Endothelial cell of umbilical vein (primary cell): ENCODE measurements at regions not wholly inside any gene's neighbourhood (a gene's known extent, or its start where the extent isn't known, plus 50 kb on each side); places are given as distances from the start of the nearest gene placed in this dataset.

Experiments used
- BruUV-seq: library from RNA; stranded (reverse); fragments of 400-500 nt; replicated peaks from 2 replicates; lab custom pipeline; 2021; lab: Mats Ljungman, UMichigan
- CTCF ChIA-PET: fragments of 300-600, 350-600 bp; sonication (Branson Sonifier 250); formaldehyde crosslinking; loops from one replicate; lab custom pipeline; 2021; ENCODE audit warnings: antibody characterized with exemption, inconsistent platforms; lab: Charles Lee
- POLR2A ChIA-PET: fragments of 300-600, 350-600 bp; sonication (Branson Sonifier 250); formaldehyde crosslinking; loops from one replicate; lab custom pipeline; 2021; ENCODE audit warnings: antibody characterized with exemption, inconsistent platforms; lab: Charles Lee
- DNase-seq: peaks from one replicate; pipeline ENCODE4 v3.0.0-alpha.2; 2011; ENCODE audit warnings: low read depth, low spot score
- FAIRE-seq: peaks from 2 replicates; lab custom pipeline; 2011; peaks lifted over from hg19 to GRCh38; lab: Jason Lieb, UNC
- H2AFZ ChIP-seq: 2 replicates; pipeline ENCODE4 v1.6.0; 2012; ENCODE audit warnings: low read depth, low read length, control low read depth, inconsistent platforms
- H3K27ac ChIP-seq: 2 replicates; pipeline ENCODE4 v1.5.1; 2011; ENCODE audit warnings: low read depth, mild to moderate bottlenecking, control low read depth, low read length, moderate library complexity; ENCODE audit not compliant: insufficient read depth
- H3K27me3 ChIP-seq, 2 experiments: 2 replicates each; pipeline versions ENCODE4 v1.6.0 to v1.6.1; 2011; ENCODE audit warnings: low read length in 2 of 2, mixed read lengths in 1 of 2; ENCODE audit not compliant: control insufficient read depth in 2 of 2, insufficient read depth in 2 of 2
- H3K36me3 ChIP-seq, 2 experiments: 2 replicates in 1 of 2; 3 replicates in 1 of 2; pipeline ENCODE4 v1.5.1; 2011; ENCODE audit warnings: low read length in 2 of 2, mild to moderate bottlenecking in 1 of 2, moderate library complexity in 1 of 2; ENCODE audit not compliant: control insufficient read depth in 2 of 2, insufficient read depth in 2 of 2; ENCODE audit errors: extremely low read depth in 1 of 2
- H3K4me1 ChIP-seq: 3 replicates; pipeline ENCODE4 v1.5.1; 2011; ENCODE audit warnings: mild to moderate bottlenecking, low read length; ENCODE audit not compliant: control insufficient read depth, insufficient read depth; ENCODE audit errors: extremely low read depth
- H3K4me2 ChIP-seq: 2 replicates; pipeline ENCODE4 v1.6.1; 2011; ENCODE audit warnings: low read length, control low read depth, mixed read lengths; ENCODE audit not compliant: insufficient read depth
- H3K4me3 ChIP-seq, 3 experiments: fragments of 200-600 bp in 1 of 3; sonication (generic), shearing (Covaris generic) in 1 of 3; replicated peaks in 1 of 3; 2 replicates each; pipeline ENCODE4 v1.5.1; 2011 to 2016; ENCODE audit warnings: control low read depth in 3 of 3, low read length in 3 of 3, mild to moderate bottlenecking in 2 of 3, inconsistent platforms in 1 of 3, low read depth in 1 of 3, moderate library complexity in 1 of 3; ENCODE audit not compliant: insufficient read depth in 1 of 3
- H3K79me2 ChIP-seq: 2 replicates; pipeline ENCODE4 v1.6.0; 2012; ENCODE audit warnings: low read length, inconsistent platforms; ENCODE audit not compliant: control insufficient read depth, insufficient read depth
- H3K9ac ChIP-seq: replicated peaks from 2 replicates; pipeline ENCODE3; 2011; ENCODE audit warnings: low read length, control low read depth; ENCODE audit not compliant: insufficient read depth; ENCODE audit errors: extremely low read depth
- H3K9me1 ChIP-seq: replicated peaks from 3 replicates; pipeline ENCODE4 v1.6.0; 2011; ENCODE audit warnings: mild to moderate bottlenecking, low read length; ENCODE audit not compliant: control insufficient read depth, insufficient read depth; ENCODE audit errors: extremely low read depth
- H3K9me3 ChIP-seq: replicated peaks from 2 replicates; pipeline ENCODE4 v1.5.1; 2012; ENCODE audit warnings: low read length, inconsistent platforms; ENCODE audit not compliant: control insufficient read depth, insufficient read depth
- H4K20me1 ChIP-seq: replicated peaks from 2 replicates; pipeline ENCODE3; 2011; ENCODE audit warnings: mild to moderate bottlenecking, low read length; ENCODE audit not compliant: control insufficient read depth, insufficient read depth; ENCODE audit errors: extremely low read depth
- EZH2 ChIP-seq: IDR thresholded peaks from 2 replicates; pipeline ENCODE4 v1.6.1; 2012; ENCODE audit warnings: borderline replicate concordance, low read depth, mild to moderate bottlenecking, moderate library complexity, low read length, inconsistent platforms; ENCODE audit not compliant: severe bottlenecking
- FOS ChIP-seq: IDR thresholded peaks from 2 replicates; pipeline ENCODE4 v1.6.1; 2011; ENCODE audit warnings: mild to moderate bottlenecking, low read length, moderate library complexity, borderline replicate concordance; ENCODE audit not compliant: insufficient read depth
- GATA2 ChIP-seq: IDR thresholded peaks from 2 replicates; pipeline ENCODE4 v1.7.0; 2011; ENCODE audit warnings: low read depth, mild to moderate bottlenecking, moderate library complexity, mixed read lengths, low read length; ENCODE audit not compliant: insufficient read length, insufficient read depth
- JUN ChIP-seq: IDR thresholded peaks from 2 replicates; pipeline ENCODE4 v1.6.1; 2011; ENCODE audit warnings: borderline replicate concordance, low read depth; ENCODE audit not compliant: insufficient read length, insufficient read depth
- MYC ChIP-seq: IDR thresholded peaks from one replicate; pipeline ENCODE4 v1.6.1; 2011; ENCODE audit warnings: mild to moderate bottlenecking, low read depth, low read length
- POLR2A ChIP-seq: IDR thresholded peaks from 2 replicates; pipeline ENCODE4 v1.6.1; 2012; ENCODE audit warnings: low read depth, mild to moderate bottlenecking, control low read depth, low read length
- POLR2AphosphoS5 ChIP-seq: IDR thresholded peaks from 2 replicates; pipeline ENCODE4 v1.6.1; 2012; ENCODE audit warnings: low read depth, mild to moderate bottlenecking, control low read depth, low read length, moderate library complexity; ENCODE audit not compliant: insufficient read depth
- dilution Hi-C: fragments of 300-500 bp; cut with MboI; formaldehyde crosslinking; loops from one replicate; pipeline ENCODE4 v1.15.0; 2019; ENCODE audit warnings: low sequenced_read_pairs; ENCODE audit not compliant: extremely low pct_ligation_motif_present
- intact Hi-C: fragments of 100-400 bp; cut with micrococcal nuclease; formaldehyde crosslinking; loops from one replicate; pipeline ENCODE4 v1.10.0; 2022
- TF ChIP-seq, protein P1 (sequence below), 2 donors: IDR thresholded peaks; 1 replicate in 1 of 2; 2 replicates in 1 of 2; pipeline ENCODE4 v1.5.1; 2011; ENCODE audit warnings: low read length in 2 of 2, mild to moderate bottlenecking in 2 of 2, moderate library complexity in 2 of 2, control low read depth in 1 of 2, inconsistent platforms in 1 of 2, low read depth in 1 of 2; ENCODE audit not compliant: insufficient read depth in 1 of 2; ENCODE audit errors: extremely low read depth in 1 of 2
- TF ChIP-seq, protein P2 (sequence below): IDR thresholded peaks from 2 replicates; pipeline ENCODE4 v1.6.1; 2011; ENCODE audit not compliant: insufficient read depth, insufficient read length

- TF ChIP-seq, protein P1, sequence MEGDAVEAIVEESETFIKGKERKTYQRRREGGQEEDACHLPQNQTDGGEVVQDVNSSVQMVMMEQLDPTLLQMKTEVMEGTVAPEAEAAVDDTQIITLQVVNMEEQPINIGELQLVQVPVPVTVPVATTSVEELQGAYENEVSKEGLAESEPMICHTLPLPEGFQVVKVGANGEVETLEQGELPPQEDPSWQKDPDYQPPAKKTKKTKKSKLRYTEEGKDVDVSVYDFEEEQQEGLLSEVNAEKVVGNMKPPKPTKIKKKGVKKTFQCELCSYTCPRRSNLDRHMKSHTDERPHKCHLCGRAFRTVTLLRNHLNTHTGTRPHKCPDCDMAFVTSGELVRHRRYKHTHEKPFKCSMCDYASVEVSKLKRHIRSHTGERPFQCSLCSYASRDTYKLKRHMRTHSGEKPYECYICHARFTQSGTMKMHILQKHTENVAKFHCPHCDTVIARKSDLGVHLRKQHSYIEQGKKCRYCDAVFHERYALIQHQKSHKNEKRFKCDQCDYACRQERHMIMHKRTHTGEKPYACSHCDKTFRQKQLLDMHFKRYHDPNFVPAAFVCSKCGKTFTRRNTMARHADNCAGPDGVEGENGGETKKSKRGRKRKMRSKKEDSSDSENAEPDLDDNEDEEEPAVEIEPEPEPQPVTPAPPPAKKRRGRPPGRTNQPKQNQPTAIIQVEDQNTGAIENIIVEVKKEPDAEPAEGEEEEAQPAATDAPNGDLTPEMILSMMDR (IDR thresholded peaks at IDR 0.05; ENCODE audit: extremely low read depth in 1 of 2, insufficient read depth in 1 of 2, low read depth in 1 of 2, low read length in 2 of 2) = no peak
- TF ChIP-seq EZH2 (no peak), POLR2AphosphoS5 (no peak), FOS (no peak), POLR2A (no peak), GATA2 (no peak), JUN (no peak), MYC (no peak)
- TF ChIP-seq, protein P2, sequence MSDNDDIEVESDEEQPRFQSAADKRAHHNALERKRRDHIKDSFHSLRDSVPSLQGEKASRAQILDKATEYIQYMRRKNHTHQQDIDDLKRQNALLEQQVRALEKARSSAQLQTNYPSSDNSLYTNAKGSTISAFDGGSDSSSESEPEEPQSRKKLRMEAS = no peak
- FAIRE-seq = no peak
- POLR2A ChIA-PET = no interaction called here
Measured at GRCh38 chr5:84758008-84758407, 373.3 kb upstream of the EDIL3 start.

More at GRCh38 chr5:84758008-84758407, 373.3 kb upstream of the EDIL3 start:
- intact Hi-C loops (no loop called here), dilution Hi-C loops (no loop called here)
- H3K9ac ChIP-seq = no peak overlapping the region
- H3K4me2 ChIP-seq = no peak overlapping the region
- H3K27ac ChIP-seq = no peak overlapping the region
- H3K9me1 ChIP-seq = no peaks in the 10 kb centered on the region
- CTCF ChIA-PET = no interaction called here
- H2AFZ ChIP-seq = no peak overlapping the region
- no peaks in the 10 kb centered on the region for H3K36me3 ChIP-seq
- no peak for DNase-seq
- H3K79me2 ChIP-seq = no peaks in the 10 kb centered on the region
- no peaks in the 10 kb centered on the region for H3K9me3 ChIP-seq
- no peak overlapping the region for H3K4me3 ChIP-seq
- no peaks in the 10 kb centered on the region for H4K20me1 ChIP-seq
- H3K4me1 ChIP-seq = no peaks in the 10 kb centered on the region
- BruUV-seq = no TSS peak
- no peaks in the 10 kb centered on the region for H3K27me3 ChIP-seq
